Right lobe of liver (tissue), 6 donors: ENCODE measurements at regions not wholly inside any gene's neighbourhood (a gene's known extent, or its start where the extent isn't known, plus 50 kb on each side); places are given as distances from the start of the nearest gene placed in this dataset.

ENCODE experiments used
- ATAC-seq, 4 donors: fragments of 200-7000 bp; cut with Tn5 transposase; one replicate each; pipeline ENCODE4 v1.9.1; 2020; ENCODE audit warnings: mild to moderate bottlenecking in 4 of 4, moderate library complexity in 4 of 4
- DNase-seq, 3 donors: peaks; one replicate each; pipeline ENCODE4 v3.0.0-alpha.2; 2020
- H3K27ac ChIP-seq, 3 donors: fragments of 200-600 bp; one replicate each; pipeline ENCODE4 v1.8.0; 2022
- H3K27me3 ChIP-seq, 2 donors: fragments of 200-600 bp; one replicate each; pipeline ENCODE4 v1.8.0; 2022
- H3K36me3 ChIP-seq, 4 donors: fragments of 200-600 bp; sonication (generic) in 1 of 4; one replicate each; pipeline versions ENCODE4 v1.5.1 to v1.8.0; 2017 to 2022; ENCODE audit warnings: control low read depth in 1 of 4
- H3K4me1 ChIP-seq, 4 donors: fragments of 200-600 bp; sonication (generic) in 1 of 4; one replicate each; pipeline versions ENCODE4 v1.5.1 to v1.8.0; 2017 to 2022; ENCODE audit warnings: control low read depth in 1 of 4
- H3K4me3 ChIP-seq, 3 donors: fragments of 200-600 bp; one replicate each; pipeline ENCODE4 v1.8.0; 2022
- H3K9me3 ChIP-seq, 4 donors: fragments of 200-600 bp; sonication (generic) in 1 of 4; one replicate each; pipeline versions ENCODE4 v1.5.1 to v1.8.0; 2017 to 2022; ENCODE audit warnings: control low read depth in 1 of 4
- CTCF ChIP-seq, 4 donors: fragments of 200-600 bp in 3 of 4; fragments of 450-650 bp in 1 of 4; IDR thresholded peaks; one replicate each; pipeline versions ENCODE4 v1.5.1 to v1.8.0; 2016 to 2022; ENCODE audit warnings: antibody characterized with exemption in 4 of 4, mild to moderate bottlenecking in 2 of 4
- POLR2A ChIP-seq: fragments of 450-650 bp; IDR thresholded peaks from one replicate; pipeline ENCODE4 v1.6.1; 2017; ENCODE audit warnings: antibody characterized with exemption, mild to moderate bottlenecking
- WGBS: methylation state at CpG from one replicate; pipeline ENCODE4 v1.1.6; 2018; ENCODE audit warnings: low coverage, low lambda C conversion rate; ENCODE audit not compliant: insufficient coverage; ENCODE audit errors: missing lambda C conversion rate; 5-methylcytosine and 5-hydroxymethylcytosine counted together
- intact Hi-C, 2 donors: fragments of 100-400 bp; cut with DNase I; formaldehyde crosslinking; loops; one replicate each; pipeline versions ENCODE4 v1.11.2 to v1.14.1; 2022
- donor health status: DM: no; HTN: yes; CAD: no.
- donor health status: DM: no; HTN: no; CAD: no.
- donor health status: DM: no; HTN: no; CAD: no.
- donor health status: DM: no; HTN: yes; CAD: no.
- donor health status: DM: no; HTN: yes; CAD: no.

GRCh38 chr5:51001227-51001923 is 334.9 kb downstream of the PARP8 start:
- no peak for ATAC-seq
- intact Hi-C loops, result no loop called here
- WGBS, result 42% methylated on average over 4 of the region's 4 CpGs

GRCh38 chr5:51002368-51002767 is 335.9 kb downstream of the PARP8 start:
- Histone ChIP-seq H3K4me3 (no peak overlapping the region), H3K27me3 (no peaks in the 10 kb centered on the region), H3K4me1 (no peaks in the 10 kb centered on the region), H3K36me3 (no peaks in the 10 kb centered on the region), H3K27ac (no peak overlapping the region), H3K9me3 (no peaks in the 10 kb centered on the region)
- TF ChIP-seq POLR2A, result no peak
- no peak for TF ChIP-seq CTCF (IDR thresholded peaks at IDR 0.05)
- WGBS, result 70% methylated on average over 3 of the region's 3 CpGs
- DNase-seq, result no peak
- intact Hi-C loops, result no loop called here
- ATAC-seq, result no peak

More at GRCh38 chr5:51001227-51001923, 334.9 kb downstream of the PARP8 start:
- Histone ChIP-seq H3K4me3 (no peak overlapping the region), H3K27me3 (no peaks in the 10 kb centered on the region), H3K4me1 (no peaks in the 10 kb centered on the region), H3K9me3 (no peaks in the 10 kb centered on the region), H3K36me3 (no peaks in the 10 kb centered on the region), H3K27ac (no peak overlapping the region)
- TF ChIP-seq POLR2A (no peak), CTCF (IDR thresholded peaks at IDR 0.05) (no peak)
- DNase-seq, result no peak

GRCh38 chr5:51013036-51013435 is 346.6 kb downstream of the PARP8 start:
- TF ChIP-seq POLR2A (no peak), CTCF (IDR thresholded peaks at IDR 0.05) (no peak)
- no peaks in the 10 kb centered on the region for H3K36me3 ChIP-seq
- H3K27ac ChIP-seq, result no peak overlapping the region
- no peaks in the 10 kb centered on the region for H3K4me1 ChIP-seq
- no peak overlapping the region for H3K4me3 ChIP-seq
- H3K27me3 ChIP-seq, result no peaks in the 10 kb centered on the region
- ATAC-seq (peak in 1 of 4 donors; percentile 14), DNase-seq (no peak)
- WGBS, result 38% methylated on average over 2 of the region's 2 CpGs
- H3K9me3 ChIP-seq, result no peaks in the 10 kb centered on the region
- intact Hi-C loops, result no loop called here

DNA sequence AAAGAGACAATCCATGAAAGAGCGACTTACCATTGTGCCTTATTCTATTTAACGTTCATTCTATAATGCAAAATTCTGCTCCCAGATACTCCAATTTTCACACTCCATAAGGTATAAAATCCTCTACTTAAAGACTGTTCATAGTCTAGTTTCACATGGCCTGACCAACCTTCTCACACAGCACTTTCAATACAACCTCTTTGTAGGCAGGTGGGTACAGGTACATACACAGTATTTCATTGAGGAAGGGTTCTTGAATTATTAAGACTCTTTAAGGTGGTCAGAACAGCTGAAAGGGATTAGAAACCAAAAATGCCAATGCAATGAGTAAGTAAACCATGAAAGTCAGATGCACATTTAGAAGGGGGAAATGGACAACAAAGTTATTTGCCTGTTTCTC is 352.0 kb downstream of the PARP8 start:
- DNase-seq, result no peak
- no peak overlapping the region for H3K27ac ChIP-seq
- H3K4me3 ChIP-seq, result no peak overlapping the region
- TF ChIP-seq POLR2A, result no peak
- H3K27me3 ChIP-seq, result no peaks in the 10 kb centered on the region
- ATAC-seq, result no peak
- H3K4me1 ChIP-seq, result no peaks in the 10 kb centered on the region
- no peaks in the 10 kb centered on the region for H3K36me3 ChIP-seq
- intact Hi-C loops, result no loop called here
- WGBS, result 83% methylated on average over 2 of the region's 2 CpGs
- H3K9me3 ChIP-seq, result no peaks in the 10 kb centered on the region

DNA sequence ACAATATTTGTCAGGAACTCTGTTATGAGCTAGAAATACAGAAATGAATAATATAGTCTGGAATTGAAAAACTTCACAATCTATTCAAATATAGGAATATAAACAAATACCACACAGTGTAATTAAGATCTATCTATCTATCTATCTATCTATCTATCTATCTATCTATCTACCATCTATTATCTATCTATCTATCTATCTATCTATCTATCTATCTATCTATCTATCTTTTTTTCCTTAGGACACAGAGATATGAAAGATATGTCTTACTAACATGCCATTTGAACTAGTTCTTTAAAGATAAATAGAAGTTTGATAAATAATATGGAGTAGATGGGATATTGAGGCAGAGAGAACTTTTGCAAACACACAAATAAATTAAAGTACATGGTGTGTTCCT is 357.8 kb downstream of the PARP8 start:
- no peaks in the 10 kb centered on the region for H3K4me1 ChIP-seq
- ATAC-seq (no peak), DNase-seq (no peak)
- no peak overlapping the region for H3K4me3 ChIP-seq
- no peaks in the 10 kb centered on the region for H3K9me3 ChIP-seq
- no peak overlapping the region for H3K27ac ChIP-seq
- TF ChIP-seq CTCF (IDR thresholded peaks at IDR 0.05) (no peak), POLR2A (no peak)
- no peaks in the 10 kb centered on the region for H3K36me3 ChIP-seq
- no peaks in the 10 kb centered on the region for H3K27me3 ChIP-seq
- intact Hi-C loops, result no loop called here
